H9 (cell line): ENCODE measurements at regions not wholly inside any gene's neighbourhood (a gene's known extent, or its start where the extent isn't known, plus 50 kb on each side); places are given as distances from the start of the nearest gene placed in this dataset.

Source experiments
- DNase-seq: peaks from one replicate; pipeline ENCODE4 v3.0.0-alpha.2; 2017
- H2AFZ ChIP-seq: one replicate; pipeline ENCODE4 v1.6.1; 2013; ENCODE audit warnings: mild to moderate bottlenecking, low read length, control low read depth, moderate library complexity
- H2AK5ac ChIP-seq: 2 replicates; pipeline ENCODE4 v1.6.1; 2013; ENCODE audit warnings: low read length, control low read depth, mixed read lengths; ENCODE audit not compliant: insufficient read length
- H2BK120ac ChIP-seq: one replicate; pipeline ENCODE4 v1.6.1; 2013; ENCODE audit warnings: low read depth, mild to moderate bottlenecking, low read length, control low read depth, inconsistent platforms; ENCODE audit not compliant: poor library complexity, severe bottlenecking
- H2BK12ac ChIP-seq: 2 replicates; pipeline ENCODE4 v1.6.1; 2013; ENCODE audit warnings: low read length, control low read depth, mixed read lengths, low read depth; ENCODE audit not compliant: insufficient read length
- H2BK15ac ChIP-seq: 2 replicates; pipeline ENCODE4 v1.6.1; 2013; ENCODE audit warnings: low read depth, low read length, control low read depth
- H2BK20ac ChIP-seq: one replicate; pipeline ENCODE4 v1.6.1; 2013; ENCODE audit warnings: low read depth, mild to moderate bottlenecking, low read length, control low read depth, inconsistent platforms; ENCODE audit not compliant: poor library complexity, severe bottlenecking
- H2BK5ac ChIP-seq: 2 replicates; pipeline ENCODE4 v1.6.1; 2013; ENCODE audit warnings: low read length, control low read depth, mixed read lengths; ENCODE audit not compliant: insufficient read length
- H3K14ac ChIP-seq: 2 replicates; pipeline ENCODE4 v1.6.1; 2013; ENCODE audit warnings: low read length, control low read depth; ENCODE audit not compliant: insufficient read depth
- H3K18ac ChIP-seq: 2 replicates; pipeline ENCODE4 v1.6.1; 2013; ENCODE audit warnings: low read depth, mild to moderate bottlenecking, mixed read lengths, low read length, control low read depth; ENCODE audit not compliant: insufficient read length
- H3K23ac ChIP-seq: 2 replicates; pipeline ENCODE4 v1.6.1; 2013; ENCODE audit warnings: low read length, control low read depth, mixed read lengths, low read depth; ENCODE audit not compliant: insufficient read length
- H3K23me2 ChIP-seq: 2 replicates; pipeline ENCODE4 v1.6.1; 2013; ENCODE audit warnings: low read depth, mild to moderate bottlenecking, mixed read lengths, low read length, control low read depth; ENCODE audit not compliant: insufficient read length, poor library complexity, severe bottlenecking
- H3K27ac ChIP-seq: 2 replicates; pipeline ENCODE4 v1.5.1; 2013; ENCODE audit warnings: low read length, control low read depth, mixed read lengths, low read depth; ENCODE audit not compliant: insufficient read length
- H3K27me3 ChIP-seq: 2 replicates; pipeline ENCODE4 v1.6.1; 2013; ENCODE audit warnings: low read length, control low read depth, inconsistent platforms; ENCODE audit not compliant: insufficient read depth
- H3K4ac ChIP-seq: 2 replicates; pipeline ENCODE4 v1.6.1; 2013; ENCODE audit warnings: low read depth, mild to moderate bottlenecking, control low read depth, inconsistent platforms, low read length, moderate library complexity
- H3K4me1 ChIP-seq: 2 replicates; pipeline ENCODE4 v1.6.1; 2013; ENCODE audit warnings: low read length, control low read depth, inconsistent platforms; ENCODE audit not compliant: insufficient read depth
- H3K4me2 ChIP-seq: 2 replicates; pipeline ENCODE4 v1.6.1; 2013; ENCODE audit warnings: low read length, control low read depth, mixed read lengths; ENCODE audit not compliant: insufficient read length, insufficient read depth
- H3K56ac ChIP-seq: 2 replicates; pipeline ENCODE4 v1.6.1; 2013; ENCODE audit warnings: low read depth, mild to moderate bottlenecking, mixed read lengths, low read length, control low read depth; ENCODE audit not compliant: insufficient read length
- H3K79me1 ChIP-seq: 2 replicates; pipeline ENCODE4 v1.6.1; 2013; ENCODE audit warnings: low read depth, mild to moderate bottlenecking, moderate library complexity, low read length, control low read depth, inconsistent platforms; ENCODE audit not compliant: insufficient read depth, poor library complexity, severe bottlenecking
- H3K79me2 ChIP-seq: 2 replicates; pipeline ENCODE4 v1.6.1; 2013; ENCODE audit warnings: low read length, control low read depth, inconsistent platforms; ENCODE audit not compliant: insufficient read depth
- H3K9ac ChIP-seq: 2 replicates; pipeline ENCODE4 v1.6.1; 2013; ENCODE audit warnings: low read length, control low read depth, mixed read lengths; ENCODE audit not compliant: insufficient read length; ENCODE audit errors: extremely low read depth
- H3K9me3 ChIP-seq: one replicate; pipeline ENCODE4 v1.6.1; 2013; ENCODE audit warnings: low read depth, low read length, inconsistent platforms; ENCODE audit not compliant: control insufficient read depth
- H3T11ph ChIP-seq: one replicate; pipeline ENCODE4 v1.6.1; 2013; ENCODE audit warnings: mild to moderate bottlenecking, low read length, control low read depth, inconsistent platforms
- H4K20me1 ChIP-seq: one replicate; pipeline ENCODE4 v1.6.1; 2013; ENCODE audit not compliant: control insufficient read depth, insufficient read length, insufficient read depth
- H4K5ac ChIP-seq: 2 replicates; pipeline ENCODE4 v1.6.1; 2013; ENCODE audit warnings: low read depth, mild to moderate bottlenecking, mixed read lengths, low read length, control low read depth; ENCODE audit not compliant: insufficient read length
- H4K8ac ChIP-seq: replicated peaks from 2 replicates; pipeline ENCODE4 v1.6.1; 2013; ENCODE audit warnings: low read length, control low read depth, mixed read lengths, low read depth; ENCODE audit not compliant: insufficient read length
- H4K91ac ChIP-seq: 2 replicates; pipeline ENCODE4 v1.6.1; 2013; ENCODE audit warnings: low read depth, mild to moderate bottlenecking, moderate library complexity, mixed read lengths, low read length, control low read depth; ENCODE audit not compliant: insufficient read length
- H3K27ac Mint-ChIP-seq, 3 experiments: 2 replicates in 2 of 3; 3 replicates in 1 of 3; pipeline ENCODE4 v1.8.0; 2020 to 2021; ENCODE audit warnings: mixed read lengths in 3 of 3, mild to moderate bottlenecking in 1 of 3, moderate library complexity in 1 of 3
- H3K27me3 Mint-ChIP-seq: 2 replicates; pipeline ENCODE4 v1.8.0; 2021; ENCODE audit warnings: low read depth, mild to moderate bottlenecking, moderate library complexity, mixed read lengths
- H3K36me3 Mint-ChIP-seq, 3 experiments: 2 replicates in 2 of 3; 3 replicates in 1 of 3; pipeline ENCODE4 v1.8.0; 2020 to 2021; ENCODE audit warnings: low read depth in 3 of 3, mixed read lengths in 3 of 3; ENCODE audit not compliant: insufficient read depth in 1 of 3
- H3K4me1 Mint-ChIP-seq, 2 experiments: 2 replicates each; pipeline ENCODE4 v1.8.0; 2020; ENCODE audit warnings: mixed read lengths in 2 of 2
- H3K4me3 Mint-ChIP-seq, 2 experiments: 2 replicates in 1 of 2; 3 replicates in 1 of 2; pipeline ENCODE4 v1.8.0; 2020 to 2021; ENCODE audit warnings: mild to moderate bottlenecking in 2 of 2, mixed read lengths in 2 of 2, moderate library complexity in 1 of 2
- H3K9me3 Mint-ChIP-seq, 2 experiments: 2 replicates in 1 of 2; 3 replicates in 1 of 2; pipeline ENCODE4 v1.8.0; 2020; ENCODE audit warnings: mild to moderate bottlenecking in 2 of 2, mixed read lengths in 2 of 2, moderate library complexity in 1 of 2
- CTCF ChIP-seq: fragments of 200-600 bp; sonication (generic); conservative IDR thresholded peaks from 3 replicates; pipeline ENCODE4 v1.8.0; 2021; ENCODE audit warnings: antibody characterized with exemption, mild to moderate bottlenecking
- WGBS: extraction: QIAGEN DNeasy Blood & Tissue Kit; methylation state at CpG from one replicate; pipeline ENCODE4 v1.1.7; 2013; ENCODE audit warnings: missing lambda C conversion rate, low lambda C conversion rate, mixed read lengths; ENCODE audit not compliant: insufficient read length; ENCODE audit errors: extremely low coverage; 5-methylcytosine and 5-hydroxymethylcytosine counted together

- Histone ChIP-seq H3K9ac (no peak overlapping the region), H3K56ac (no peak overlapping the region), H3T11ph (no peak overlapping the region), H4K91ac (no peak overlapping the region), H2BK20ac (no peak overlapping the region), H2BK5ac (no peak overlapping the region), H4K8ac (no peak overlapping the region), H2BK15ac (no peak overlapping the region), H3K27ac (no peak overlapping the region), H3K79me1 (no peaks in the 10 kb centered on the region), H2BK120ac (no peak overlapping the region), H3K4me2 (no peak overlapping the region), H2BK12ac (no peak overlapping the region), H3K79me2 (no peaks in the 10 kb centered on the region), H3K14ac (no peak overlapping the region), H2AFZ (no peak overlapping the region), H4K5ac (no peak overlapping the region), H3K9me3 (no peaks in the 10 kb centered on the region), H3K4ac (no peak overlapping the region), H3K23me2 (no peaks in the 10 kb centered on the region), H3K18ac (no peak overlapping the region), H3K23ac (no peak overlapping the region), H4K20me1 (no peaks in the 10 kb centered on the region), H3K27me3 (no peaks in the 10 kb centered on the region), H2AK5ac (no peak overlapping the region), H3K4me1 (peaks cover 8% of the 10 kb centered on the region)
- WGBS: no CpG with 5 or more reads among the region's 7 CpGs
- Mint-ChIP-seq H3K9me3 (peaks cover 0 to 4% of the 10 kb centered on the region in 2 experiments; a peak in 2 of 5 replicates), H3K4me1 (peaks cover 55 to 64% of the 10 kb centered on the region in 2 experiments), H3K4me3 (no peak overlapping the region), H3K27ac (no peak overlapping the region), H3K36me3 (peaks cover 0 to 8% (median 0%) of the 10 kb centered on the region in 3 experiments; a peak in 3 of 7 replicates), H3K27me3 (no peaks in the 10 kb centered on the region)
- DNase-seq: no peak
- no peak for TF ChIP-seq CTCF
Observed at GRCh38 chr1:221165839-221166500, 286.7 kb downstream of the HLX start.
